HCT116 (cell line): ENCODE measurements at regions not wholly inside any gene's neighbourhood (a gene's known extent, or its start where the extent isn't known, plus 50 kb on each side); places are given as distances from the start of the nearest gene placed in this dataset.

Experiments
- ATAC-seq: fragments of 200-7000 bp; cut with Tn5 transposase; 2 replicates; pipeline ENCODE4 v1.9.1; 2020; ENCODE audit warnings: mild to moderate bottlenecking, moderate library complexity
- BruUV-seq: library from RNA; stranded (reverse); fragments of 400-500 nt; replicated peaks from 2 replicates; lab custom pipeline; 2021; lab: Mats Ljungman, UMichigan
- CTCF ChIA-PET: fragments of 300-600 bp; sonication (Branson Sonifier 250); formaldehyde crosslinking; loops from one replicate; lab custom pipeline; 2021; ENCODE audit warnings: antibody characterized with exemption; lab: Charles Lee
- POLR2A ChIA-PET: fragments of 300-600, 350-600 bp; sonication (Branson Sonifier 250); formaldehyde crosslinking; loops from one replicate; lab custom pipeline; 2021; ENCODE audit warnings: antibody characterized with exemption; lab: Charles Lee
- RAD21 ChIA-PET, 2 experiments: fragments of 300-600 bp; sonication (Branson Sonifier 250); formaldehyde crosslinking; loops; one replicate each; lab custom pipeline; 2023; ENCODE audit warnings: low total read pairs in 2 of 2; ENCODE audit not compliant: uncharacterized antibody in 2 of 2, unreplicated experiment in 2 of 2, low non-redundant PET in 1 of 2; lab: Charles Lee
- DNase-seq: peaks from one replicate; pipeline ENCODE4 v3.0.0-alpha.2; 2010; ENCODE audit warnings: low read depth, low spot score
- H2AFZ ChIP-seq: fragments of 200-600 bp; shearing (Covaris generic), sonication (generic); 2 replicates; pipeline ENCODE4 v1.6.1; 2017; ENCODE audit warnings: low read depth, mixed run types, mixed read lengths, antibody characterized with exemption, low read length; ENCODE audit not compliant: poor library complexity, severe bottlenecking
- H3K27ac ChIP-seq: 2 replicates; pipeline ENCODE4 v1.5.1; 2012; ENCODE audit warnings: low read depth, low read length
- H3K27me3 ChIP-seq: fragments of 200-600 bp; sonication (generic); 2 replicates; pipeline ENCODE4 v1.6.1; 2016; ENCODE audit warnings: mixed run types, low read length, mixed read lengths; ENCODE audit not compliant: insufficient read depth
- H3K36me3 ChIP-seq, 2 experiments: fragments of 200-500 bp in 1 of 2; fragments of 200-600 bp in 1 of 2; sonication (Bioruptor generic) in 1 of 2; sonication (generic) in 1 of 2; 2 replicates each; pipeline versions ENCODE4 v1.5.1 to v1.6.1; 2014 to 2016; ENCODE audit warnings: low read length in 2 of 2, inconsistent platforms in 1 of 2, mixed read lengths in 1 of 2, mixed run types in 1 of 2; ENCODE audit not compliant: insufficient read depth in 2 of 2, control insufficient read depth in 1 of 2
- H3K4me1 ChIP-seq, 2 experiments: fragments of 200-600 bp in 1 of 2; sonication (generic) in 1 of 2; 2 replicates each; pipeline versions ENCODE4 v1.5.1 to v1.6.1; 2012 to 2017; ENCODE audit warnings: low read length in 2 of 2, inconsistent platforms in 1 of 2, mild to moderate bottlenecking in 1 of 2, mixed read lengths in 1 of 2, mixed run types in 1 of 2, moderate library complexity in 1 of 2; ENCODE audit not compliant: insufficient read depth in 2 of 2, control insufficient read depth in 1 of 2
- H3K4me2 ChIP-seq: fragments of 200-600 bp; sonication (generic); 2 replicates; pipeline ENCODE4 v1.6.1; 2017; ENCODE audit warnings: mixed run types, low read length, mixed read lengths
- H3K4me3 ChIP-seq, 2 experiments: fragments of 200-600 bp in 1 of 2; sonication (generic) in 1 of 2; replicated peaks in 1 of 2; 2 replicates each; pipeline ENCODE4 v1.5.1; 2011 to 2016; ENCODE audit warnings: low read length in 2 of 2, control low read depth in 1 of 2, low read depth in 1 of 2, mild to moderate bottlenecking in 1 of 2, mixed read lengths in 1 of 2, mixed run types in 1 of 2
- H3K79me2 ChIP-seq: fragments of 200-600 bp; sonication (generic); 2 replicates; pipeline ENCODE4 v1.6.1; 2017; ENCODE audit warnings: mild to moderate bottlenecking, mixed run types, low read length, moderate library complexity, mixed read lengths; ENCODE audit not compliant: insufficient read depth
- H3K9ac ChIP-seq: fragments of 200-600 bp; sonication (generic); 2 replicates; pipeline ENCODE4 v1.6.1; 2016; ENCODE audit warnings: low read length, mixed read lengths
- H3K9me2 ChIP-seq: fragments of 200-600 bp; sonication (generic), shearing (Covaris generic); 2 replicates; pipeline ENCODE4 v1.6.1; 2017; ENCODE audit warnings: mixed run types, mild to moderate bottlenecking, moderate library complexity; ENCODE audit not compliant: insufficient read depth
- H3K9me3 ChIP-seq, 2 experiments: fragments of 200-500 bp in 1 of 2; fragments of 200-600 bp in 1 of 2; sonication (Bioruptor generic) in 1 of 2; sonication (generic) in 1 of 2; 2 replicates each; pipeline ENCODE4 v1.6.1; 2014 to 2017; ENCODE audit warnings: low read length in 2 of 2, mixed read lengths in 2 of 2, inconsistent platforms in 1 of 2, low read depth in 1 of 2, mild to moderate bottlenecking in 1 of 2, mixed run types in 1 of 2, moderate library complexity in 1 of 2; ENCODE audit not compliant: control insufficient read depth in 1 of 2, insufficient read depth in 1 of 2
- H4K20me1 ChIP-seq: fragments of 200-600 bp; sonication (generic), shearing (Covaris generic); 2 replicates; pipeline ENCODE4 v1.6.1; 2017; ENCODE audit warnings: mixed run types, mild to moderate bottlenecking, moderate library complexity; ENCODE audit not compliant: insufficient read depth
- EGR1 ChIP-seq: IDR thresholded peaks from 2 replicates; pipeline ENCODE4 v1.6.1; 2012; ENCODE audit warnings: low read depth
- ELF1 ChIP-seq: IDR thresholded peaks from 2 replicates; pipeline ENCODE4 v1.6.1; 2012; ENCODE audit warnings: low read depth, borderline replicate concordance
- JUND ChIP-seq: IDR thresholded peaks from 2 replicates; pipeline ENCODE4 v1.6.1; 2012
- MAX ChIP-seq: IDR thresholded peaks from 2 replicates; pipeline ENCODE4 v1.6.1; 2012
- POLR2A ChIP-seq: IDR thresholded peaks from 2 replicates; pipeline ENCODE4 v1.7.0; 2011; ENCODE audit warnings: borderline replicate concordance; ENCODE audit not compliant: insufficient read depth, insufficient read length; ENCODE audit errors: extremely low read depth
- REST ChIP-seq: IDR thresholded peaks from 2 replicates; pipeline ENCODE4 v1.6.1; 2012; ENCODE audit warnings: low read depth
- SIN3A ChIP-seq: IDR thresholded peaks from 2 replicates; pipeline ENCODE4 v1.6.1; 2012; ENCODE audit warnings: low read depth
- YY1 ChIP-seq: IDR thresholded peaks from 2 replicates; pipeline ENCODE4 v1.6.1; 2011; ENCODE audit warnings: low read length, low read depth, moderate library complexity, mild to moderate bottlenecking; ENCODE audit not compliant: insufficient replicate concordance; ENCODE audit errors: extremely low read depth
- intact Hi-C: fragments of 100-400 bp; cut with micrococcal nuclease; formaldehyde crosslinking; loops from 2 replicates; pipeline ENCODE4 v1.10.0; 2022

- ATAC-seq: no peak
- no peaks in the 10 kb centered on the region for H4K20me1 ChIP-seq
- RAD21 ChIA-PET: no interaction called here
- no peak for DNase-seq
- H3K9me3 ChIP-seq: no peaks in the 10 kb centered on the region
- no peak overlapping the region for H3K4me3 ChIP-seq
- CTCF ChIA-PET: no interaction called here
- BruUV-seq: no TSS peak
- POLR2A ChIA-PET: no interaction called here
- H3K27me3 ChIP-seq: no peaks in the 10 kb centered on the region
- TF ChIP-seq REST (no peak), YY1 (no peak), ELF1 (no peak), POLR2A (no peak), MAX (no peak), SIN3A (no peak), EGR1 (no peak), JUND (no peak)
- no peak overlapping the region for H3K4me2 ChIP-seq
- no peak overlapping the region for H2AFZ ChIP-seq
- no peak overlapping the region for H3K9ac ChIP-seq
- H3K9me2 ChIP-seq: no peaks in the 10 kb centered on the region
- H3K36me3 ChIP-seq: no peaks in the 10 kb centered on the region; a peak in 1 of 4 replicates
- no peaks in the 10 kb centered on the region for H3K4me1 ChIP-seq
- H3K27ac ChIP-seq: no peak overlapping the region
- no peaks in the 10 kb centered on the region for H3K79me2 ChIP-seq
- intact Hi-C loops: no loop called here
These were observed 67.6 kb upstream of the HGFAC start for GRCh38 chr4:3374011-3374645.
